Head of caudate nucleus (tissue), 42 donors: ENCODE measurements at regions not wholly inside any gene's neighbourhood (a gene's known extent, or its start where the extent isn't known, plus 50 kb on each side); places are given as distances from the start of the nearest gene placed in this dataset.
"Not testable (repeated sequence)": the region's sequence is repeated elsewhere in the genome, so short reads cannot be mapped to it uniquely, and the experiment has no call there.

ENCODE experiments used
- DNase-seq, 42 donors: peaks; one replicate each; pipeline versions ENCODE4 v3.0.0 to v3.0.0-alpha.2; 2020 to 2021; ENCODE audit warnings: mixed read lengths in 7 of 42
- intact Hi-C: fragments of 100-400 bp; cut with DNase I; formaldehyde crosslinking; loops from one replicate; pipeline ENCODE4 v1.15.0; 2022

DNA sequence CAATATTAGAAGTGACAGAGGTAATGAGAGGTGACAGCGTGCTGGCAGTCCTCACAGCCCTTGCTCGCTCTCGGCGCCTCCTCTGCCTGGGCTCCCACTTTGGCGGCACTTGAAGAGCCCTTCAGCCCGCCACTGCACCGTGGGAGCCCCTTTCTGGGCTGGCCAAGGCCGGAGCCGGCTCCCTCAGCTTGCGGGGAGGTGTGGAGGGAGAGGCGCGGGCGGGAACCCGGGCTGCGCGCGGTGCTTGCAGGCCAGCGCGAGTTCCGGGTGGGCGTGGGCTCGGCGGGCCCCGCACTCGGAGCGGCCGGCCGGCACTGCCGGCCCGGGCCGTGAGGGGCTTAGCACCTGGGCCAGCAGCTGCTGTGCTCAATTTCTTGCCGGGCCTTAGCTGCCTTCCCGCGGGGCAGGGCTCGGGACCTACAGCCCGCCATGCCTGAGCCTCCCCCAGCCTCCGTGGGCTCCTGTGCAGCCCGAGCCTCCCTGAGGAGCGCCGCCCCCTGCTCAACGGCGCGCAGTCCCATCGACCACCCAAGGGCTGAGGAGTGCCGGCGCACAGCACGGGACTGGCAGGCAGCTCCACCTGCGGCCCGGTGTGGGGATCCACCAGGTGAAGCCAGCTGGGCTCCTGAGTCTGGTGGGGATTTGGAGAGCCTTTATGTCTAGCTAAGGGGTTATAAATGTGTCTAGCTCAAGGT is 426.5 kb upstream of the RGS18 start:
- DNase-seq, intact Hi-C loops: not testable (repeated sequence)

DNA sequence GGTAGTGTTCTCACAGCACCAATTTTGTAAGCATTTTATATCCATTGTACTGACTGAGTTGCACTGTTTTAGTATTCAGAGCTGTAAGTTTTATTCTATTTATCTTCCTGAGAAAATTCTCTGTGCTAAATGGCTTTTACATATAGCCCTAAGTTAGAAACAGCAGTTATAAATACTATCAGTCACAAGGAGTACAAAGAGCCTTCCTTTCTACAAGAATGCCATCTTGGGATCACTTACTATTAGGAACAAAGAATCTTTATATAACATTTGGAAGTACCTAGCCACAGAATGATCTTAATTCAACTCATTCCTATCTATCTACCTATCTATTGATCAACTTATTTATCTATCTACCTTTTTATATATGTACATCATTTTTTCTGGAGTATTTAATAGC is 423.9 kb upstream of the RGS18 start:
- DNase-seq = no peak
- intact Hi-C loops = no loop called here

DNA sequence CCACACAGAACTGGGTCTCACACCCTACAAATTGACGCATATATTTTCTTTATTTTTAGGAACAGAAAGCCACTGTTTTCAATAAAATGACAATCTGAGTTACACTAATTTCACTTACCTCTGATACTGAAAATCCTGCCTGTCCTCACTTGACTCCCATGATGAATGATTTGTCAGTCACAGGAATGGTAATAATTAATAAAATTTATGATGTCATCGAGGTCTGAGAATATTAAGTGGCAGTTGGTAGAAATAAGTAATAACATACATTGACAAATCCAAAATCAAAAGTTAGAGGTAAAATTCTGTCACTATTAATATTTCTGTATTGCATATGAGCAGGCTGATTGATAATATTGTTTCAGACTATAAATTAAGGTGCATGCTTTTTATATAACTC is 418.7 kb upstream of the RGS18 start:
- no peak for DNase-seq
- intact Hi-C loops = no loop called here

DNA sequence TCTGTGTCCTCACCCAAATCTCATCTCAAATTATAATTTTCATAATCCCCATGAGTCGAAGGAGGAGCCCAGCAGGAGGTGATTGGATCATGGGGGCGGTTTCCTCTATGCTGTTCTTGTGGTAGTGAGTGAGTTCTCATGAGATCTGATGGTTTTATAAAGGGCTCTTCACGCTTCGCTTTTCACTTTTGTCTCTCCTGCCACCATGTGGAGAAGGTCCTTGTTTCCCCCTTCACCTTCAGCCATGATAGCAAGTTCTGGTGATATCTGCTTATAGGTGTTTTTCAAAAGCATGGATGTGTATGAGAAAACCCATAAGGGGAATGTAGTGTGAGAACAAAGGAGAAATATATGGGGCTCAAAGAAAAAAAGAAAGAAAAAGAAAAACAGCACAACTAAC is 405.9 kb upstream of the RGS18 start:
- no peak for DNase-seq
- intact Hi-C loops = no loop called here

DNA sequence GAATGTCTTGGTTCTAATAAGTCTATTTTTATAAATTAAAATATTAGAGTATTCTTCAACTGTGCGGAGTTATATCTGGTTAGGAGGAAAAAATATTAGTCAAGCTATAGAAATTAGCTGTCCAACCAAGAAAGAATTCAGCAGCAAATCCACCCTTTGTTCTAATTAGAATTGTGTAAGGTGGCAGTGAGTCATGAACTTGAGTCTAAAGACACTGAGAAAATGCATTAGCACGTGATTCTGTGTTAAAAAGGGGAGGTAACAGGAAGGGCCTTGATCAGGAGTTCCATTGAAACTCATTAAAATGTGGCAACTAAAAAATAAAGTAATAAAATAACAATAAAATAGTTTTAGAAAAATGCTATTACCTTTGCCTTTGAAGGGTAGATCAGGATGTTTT is 398.2 kb upstream of the RGS18 start:
- intact Hi-C loops = no loop called here
- DNase-seq = no peak

DNA sequence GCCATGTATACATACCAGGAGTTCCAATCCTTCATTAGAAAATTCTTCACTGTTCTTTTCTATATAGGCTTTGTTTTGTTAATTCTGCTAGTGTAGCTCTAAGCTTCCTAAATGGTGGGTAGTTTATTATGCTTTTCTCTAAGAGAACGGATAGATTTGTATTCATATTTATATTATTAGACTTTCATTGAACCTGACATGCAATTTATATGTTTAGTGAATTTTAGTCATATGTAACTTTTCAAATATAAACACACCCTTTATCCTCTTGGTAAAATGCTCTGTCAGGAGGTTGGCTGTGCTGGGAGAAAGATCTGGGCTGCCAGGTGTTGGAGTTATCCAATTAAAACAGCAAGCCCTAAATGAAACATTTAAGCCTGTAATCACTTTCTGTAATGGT is 369.7 kb upstream of the RGS18 start:
- intact Hi-C loops = no loop called here
- no peak for DNase-seq

DNA sequence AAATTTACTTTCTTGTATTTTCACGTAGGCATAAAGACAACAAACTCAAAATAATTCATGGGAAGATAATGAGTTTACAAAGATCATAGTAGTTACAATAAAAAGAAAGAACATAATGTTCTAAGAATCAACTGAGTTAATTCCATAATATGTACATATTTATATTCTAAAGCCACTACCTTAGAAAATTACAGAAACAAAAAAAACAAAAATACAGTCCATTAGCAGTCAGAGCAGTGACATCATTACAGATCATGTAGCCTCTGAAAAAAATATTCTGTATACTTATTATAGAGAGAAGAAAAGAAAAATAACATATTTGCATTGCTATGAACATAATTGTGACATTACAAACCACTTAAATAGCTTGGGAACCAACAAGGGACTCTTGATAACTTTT is 360.1 kb upstream of the RGS18 start:
- intact Hi-C loops = no loop called here
- DNase-seq = no peak

DNA sequence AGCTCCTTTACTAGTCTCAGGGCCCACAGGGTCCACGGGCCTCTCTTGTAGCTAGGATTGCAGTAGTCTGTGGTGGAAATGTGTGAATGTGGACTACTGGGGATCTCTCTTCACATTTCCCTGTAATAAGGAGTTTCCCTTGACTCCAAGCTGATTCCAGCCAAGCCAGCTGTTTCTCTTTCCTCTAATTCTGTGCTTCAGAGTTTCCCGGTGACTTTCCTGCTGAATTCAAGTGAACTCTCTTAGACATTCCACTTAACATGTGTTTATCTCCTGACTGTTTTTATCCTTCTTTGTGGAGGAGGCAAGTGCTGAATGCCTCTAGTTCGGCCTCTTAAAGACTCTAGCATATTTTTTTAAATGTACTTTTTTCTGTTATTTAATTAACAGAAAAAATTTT is 354.0 kb upstream of the RGS18 start:
- intact Hi-C loops = no loop called here
- DNase-seq = no peak

DNA sequence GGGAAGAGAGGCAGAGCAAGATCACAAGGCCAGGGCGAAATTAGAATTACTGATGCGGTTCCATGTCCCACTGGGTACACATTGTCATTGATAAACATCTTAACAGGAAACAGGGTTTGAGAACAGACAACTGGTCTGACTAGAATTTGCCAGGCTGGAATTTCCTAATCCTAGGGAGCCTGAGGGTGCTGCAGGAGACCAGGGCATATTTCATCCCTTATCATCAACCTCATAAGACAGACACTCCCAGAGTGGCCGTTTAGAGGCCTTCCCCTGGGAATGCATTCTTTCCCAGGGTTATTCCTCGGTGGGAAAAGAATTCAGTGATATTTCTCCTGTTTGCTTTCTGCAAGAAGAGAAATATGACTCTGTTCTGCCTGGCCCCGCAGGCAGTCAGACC is 344.7 kb upstream of the RGS18 start:
- DNase-seq, intact Hi-C loops: not testable (repeated sequence)

DNA sequence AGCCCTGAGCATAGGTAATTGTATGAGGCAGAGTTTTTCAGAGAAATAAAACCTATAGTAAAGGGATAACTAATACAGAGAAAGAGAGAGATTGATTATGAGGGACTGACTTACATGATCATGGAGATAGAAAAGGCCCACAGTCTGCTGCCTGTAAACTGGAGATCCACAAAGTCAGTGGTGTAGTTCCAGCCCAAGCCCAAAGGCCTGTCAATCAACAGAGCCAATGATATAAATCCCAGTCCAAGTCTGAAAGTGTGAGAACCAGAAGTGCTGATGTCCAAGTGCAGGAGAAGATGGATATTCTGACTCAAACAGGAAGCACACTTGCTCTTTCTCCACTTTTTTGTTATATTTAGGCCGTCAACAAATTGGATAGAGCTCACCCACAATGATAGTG is 340.1 kb upstream of the RGS18 start:
- no peak for DNase-seq
- intact Hi-C loops = no loop called here

DNA sequence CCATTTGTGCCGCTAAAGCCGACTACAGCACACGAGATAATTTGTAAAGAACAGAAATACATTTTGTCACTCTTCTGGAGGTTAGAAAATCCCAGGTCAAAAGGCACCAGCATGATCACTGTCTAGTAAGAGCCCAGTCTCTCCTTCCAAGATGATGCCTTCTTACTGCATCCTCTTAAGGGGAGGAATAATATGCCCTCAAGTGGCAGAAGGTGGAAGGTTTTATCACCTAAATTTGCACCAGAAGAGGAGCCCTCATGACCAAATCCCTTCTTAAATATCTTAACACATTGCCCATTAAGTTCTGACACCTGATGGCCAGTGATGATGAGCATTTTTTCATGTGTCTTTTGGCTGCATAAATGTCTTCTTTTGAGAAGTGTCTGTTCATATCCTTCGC is 326.7 kb upstream of the RGS18 start:
- DNase-seq = no peak
- intact Hi-C loops = no loop called here

DNA sequence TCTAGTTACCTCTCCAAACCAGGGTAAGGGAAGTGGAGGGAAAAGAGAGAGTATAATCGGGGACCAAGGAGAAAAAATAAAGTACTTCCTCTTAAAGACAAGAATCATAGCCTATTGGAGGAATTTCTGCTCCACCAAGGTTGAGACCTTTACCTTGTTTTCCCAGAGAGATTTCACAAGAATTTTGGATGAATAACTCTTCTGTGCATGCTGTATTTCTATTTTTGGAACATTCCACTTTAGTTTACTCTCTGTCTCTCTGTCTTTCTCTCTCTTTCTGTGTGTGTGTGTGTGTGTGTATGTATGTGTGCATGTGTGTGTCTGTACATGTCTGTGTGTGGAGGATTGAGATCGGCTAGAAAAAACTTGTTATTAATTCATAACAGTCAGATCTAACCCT is 318.4 kb upstream of the RGS18 start:
- intact Hi-C loops = no loop called here

DNA sequence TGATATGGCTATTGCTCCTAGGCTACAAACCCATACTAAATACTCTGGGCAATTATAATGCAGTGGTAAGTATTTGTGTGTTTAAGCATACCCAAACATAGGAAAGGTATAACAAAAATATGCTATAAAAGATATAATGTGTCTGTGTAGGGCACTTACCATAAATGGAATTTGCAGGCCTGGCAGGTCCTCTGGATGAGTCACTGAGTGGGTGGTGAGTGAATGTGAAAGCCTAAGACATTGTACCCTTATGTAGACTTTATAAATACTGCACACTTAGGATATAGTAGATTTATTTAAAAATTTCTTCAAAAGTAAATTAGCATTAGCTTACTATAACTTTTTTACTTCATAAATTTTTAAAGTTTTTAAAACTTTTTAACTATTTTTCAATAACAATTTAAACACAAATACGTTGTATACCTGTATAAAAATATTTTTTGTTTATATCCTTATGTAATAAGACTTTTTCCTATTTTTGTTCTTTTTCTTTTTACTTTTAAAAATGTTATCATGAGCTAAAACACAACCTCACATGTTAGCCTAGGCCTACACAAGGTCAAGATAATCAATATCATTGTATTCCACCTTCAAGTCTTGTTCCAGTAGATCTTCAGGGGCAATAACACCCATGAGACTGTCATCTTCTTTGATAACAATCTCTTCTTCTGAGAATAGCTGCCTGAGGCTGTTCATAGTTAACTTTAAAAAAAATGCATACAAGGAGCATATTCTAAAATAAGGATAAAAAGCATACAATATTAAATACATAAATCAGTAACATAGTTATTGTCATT is 306.3 kb upstream of the RGS18 start:
- no peak for DNase-seq
- intact Hi-C loops = no loop called here

More for the DNA sequence above, 318.4 kb upstream of the RGS18 start:
- DNase-seq = no peak

DNA sequence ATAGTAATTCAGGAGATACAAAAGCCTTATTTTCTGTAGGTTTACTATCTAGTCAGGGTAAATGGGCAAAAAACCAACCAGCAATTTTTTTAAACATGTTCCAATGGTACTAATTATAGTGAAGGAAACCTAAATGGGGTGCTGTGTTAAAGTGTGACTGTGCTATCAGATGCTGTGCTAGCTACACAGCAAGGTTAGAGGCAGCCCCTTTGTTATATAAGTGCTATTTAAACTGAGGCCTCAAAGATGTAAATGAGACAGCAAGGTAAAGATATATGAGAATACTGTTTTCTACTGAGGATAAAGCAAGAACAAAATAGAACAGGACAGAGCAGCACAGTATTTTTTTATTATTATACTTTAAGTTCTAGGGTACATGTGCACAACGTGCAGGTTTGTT is 305.4 kb upstream of the RGS18 start:
- intact Hi-C loops = no loop called here
- no peak for DNase-seq

DNA sequence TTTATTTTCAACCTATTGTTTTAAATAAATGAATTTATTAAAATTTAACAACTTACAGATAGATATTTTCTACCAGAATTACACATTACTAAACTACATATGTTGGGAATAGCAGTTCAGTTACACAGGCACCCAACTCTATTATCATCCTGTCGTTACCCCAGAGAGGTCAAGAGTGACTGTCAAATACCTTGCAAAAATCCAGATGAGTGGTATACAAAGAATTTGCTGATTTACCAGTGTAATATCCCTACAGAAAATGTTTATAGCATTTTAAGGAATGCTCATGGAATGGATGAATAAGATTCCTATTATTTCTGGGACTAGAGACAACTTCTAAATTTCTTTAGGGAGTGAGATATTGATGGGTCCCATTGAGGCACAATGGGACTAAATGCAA is 300.7 kb upstream of the RGS18 start:
- intact Hi-C loops = no loop called here
- no peak for DNase-seq

DNA sequence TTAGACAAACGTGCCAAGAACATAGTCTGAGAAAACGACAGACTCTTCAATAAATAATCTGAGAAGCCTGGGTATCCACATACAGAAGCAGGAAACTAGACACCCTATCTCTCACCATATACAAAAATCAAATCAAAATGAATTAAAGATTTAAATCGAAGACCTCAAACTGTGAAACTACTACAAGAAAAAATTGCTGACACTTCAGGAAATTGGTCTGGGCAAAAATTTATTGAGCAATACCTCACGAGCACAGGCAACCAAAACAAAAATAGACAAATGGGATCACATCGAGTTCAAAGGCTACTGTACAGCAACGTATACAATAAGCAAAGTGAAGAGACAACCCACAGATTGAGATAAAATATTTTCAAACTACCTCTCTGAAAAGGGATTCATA is 292.8 kb upstream of the RGS18 start:
- intact Hi-C loops = no loop called here
- DNase-seq = no peak

DNA sequence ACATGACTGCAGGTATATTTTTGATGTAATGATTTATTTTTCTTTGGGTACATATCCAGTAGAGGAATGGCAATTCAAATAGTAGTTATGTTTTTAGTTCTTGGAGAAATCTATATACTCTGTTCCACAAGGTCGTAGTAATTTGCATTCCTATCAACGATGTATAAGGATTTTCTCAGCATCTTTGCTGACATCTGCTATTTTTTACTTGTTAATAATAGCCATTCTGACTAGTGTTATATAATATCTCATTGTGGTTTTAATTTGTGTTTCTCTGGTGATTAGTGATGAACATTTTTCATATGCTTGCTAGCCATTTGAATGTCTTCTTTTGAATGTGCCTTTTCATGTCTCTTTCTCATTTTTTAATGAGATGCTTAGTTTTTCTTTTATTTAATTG is 292.1 kb upstream of the RGS18 start:
- intact Hi-C loops = no loop called here
- no peak for DNase-seq

DNA sequence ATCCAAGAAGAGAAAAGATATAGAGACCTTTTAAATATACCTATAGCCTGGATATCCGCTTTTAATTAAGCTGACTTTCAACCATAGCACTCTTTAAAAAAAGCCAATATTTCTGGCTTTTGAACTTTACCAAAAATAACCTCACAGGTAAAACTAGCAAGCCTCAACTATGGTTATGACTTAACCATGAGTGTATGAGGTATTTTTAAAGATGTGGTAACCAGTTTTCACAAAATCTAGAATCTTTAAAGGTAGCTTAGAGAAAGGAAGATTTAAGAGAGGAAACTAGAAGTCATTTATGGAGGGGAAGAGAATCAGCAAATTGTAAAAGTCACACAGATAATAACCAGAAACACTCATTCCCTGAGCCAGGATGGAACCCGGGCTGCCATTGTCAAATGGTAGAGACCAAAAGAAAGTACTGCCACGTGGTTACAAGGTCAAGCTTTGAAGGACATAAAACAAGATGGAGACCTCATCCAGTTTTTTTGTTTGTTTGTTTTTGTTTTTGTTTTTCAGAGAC is 288.4 kb upstream of the RGS18 start:
- intact Hi-C loops = no loop called here
- no peak for DNase-seq

DNA sequence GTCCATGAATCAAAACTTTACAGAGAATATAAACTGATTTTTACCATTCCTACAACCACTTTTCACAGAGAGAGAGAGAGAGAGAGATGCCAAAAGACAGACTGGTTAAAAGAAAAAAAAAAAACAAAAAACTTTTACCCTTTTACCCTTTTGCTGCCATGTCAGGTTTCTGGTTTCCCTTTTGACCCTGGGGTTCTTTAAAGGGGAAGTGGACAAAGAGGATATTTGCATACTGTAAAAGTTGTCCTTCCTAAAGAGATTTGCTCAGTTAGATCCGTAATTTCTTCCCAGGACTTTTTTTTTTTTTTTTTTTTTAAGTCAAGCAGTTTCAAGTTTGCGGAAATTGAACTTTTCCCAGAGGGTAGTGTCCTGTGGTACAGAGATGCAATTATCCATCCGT is 287.8 kb upstream of the RGS18 start:
- no peak for DNase-seq
- intact Hi-C loops = no loop called here

DNA sequence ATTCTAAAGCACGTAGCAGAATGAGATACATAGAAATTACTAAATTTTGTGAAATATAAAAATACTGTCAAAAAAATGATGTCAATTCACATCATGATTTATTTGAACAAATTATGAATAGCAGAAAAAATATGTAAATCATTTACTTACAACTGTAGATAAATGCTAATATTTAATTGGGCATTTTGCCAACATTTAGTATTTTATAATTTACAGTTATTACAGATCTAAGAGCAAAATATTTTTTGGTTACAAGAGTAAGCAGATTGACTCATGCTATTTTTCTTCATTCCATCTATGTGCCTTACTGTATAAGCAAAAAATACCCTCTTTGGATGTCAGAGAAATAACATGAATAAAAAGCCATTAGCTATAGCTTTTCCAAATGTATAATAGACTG is 282.3 kb upstream of the RGS18 start:
- no peak for DNase-seq
- intact Hi-C loops = no loop called here

DNA sequence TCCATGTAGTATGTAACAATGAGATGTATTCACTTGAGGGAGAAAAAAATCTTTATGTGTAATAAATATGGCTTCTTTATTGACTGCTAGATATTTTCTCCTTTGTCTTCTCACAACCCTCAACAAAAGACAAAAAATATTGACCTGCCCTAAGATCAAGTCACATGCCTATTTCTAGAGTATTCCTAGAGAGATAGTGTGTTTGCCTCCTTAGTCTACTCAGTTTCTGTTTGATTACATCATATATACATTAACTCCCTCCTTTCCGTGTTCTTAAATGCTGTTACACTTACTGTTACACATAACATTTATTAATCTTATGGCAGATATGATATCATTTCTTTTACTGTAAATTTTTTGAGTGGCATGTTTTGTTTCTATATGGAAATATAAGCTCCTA is 281.6 kb upstream of the RGS18 start:
- DNase-seq = no peak
- intact Hi-C loops = no loop called here
